SK-N-SH treated with all-trans-retinoic acid at 6 μM for 48 hours (cell line): ENCODE measurements at regions not wholly inside any gene's neighbourhood (a gene's known extent, or its start where the extent isn't known, plus 50 kb on each side); places are given as distances from the start of the nearest gene placed in this dataset.

Experiments used
- ATAC-seq: fragments of 200-7000 bp; cut with Tn5 transposase; 3 replicates; pipeline ENCODE4 v1.9.1; 2020; ENCODE audit warnings: mild to moderate bottlenecking, moderate library complexity
- ARNTL ChIP-seq: fragments of 450-650 bp; formaldehyde crosslinking; IDR thresholded peaks from 2 replicates; pipeline ENCODE4 v1.5.0; 2020; ENCODE audit warnings: low read depth, mild to moderate bottlenecking, moderate library complexity, borderline replicate concordance
- BACH2 ChIP-seq: fragments of 250-450 bp; sonication (Bioruptor Pico); IDR thresholded peaks from 2 replicates; pipeline ENCODE4 v1.9.0; 2021; ENCODE audit warnings: mild to moderate bottlenecking, borderline replicate concordance
- CSDC2 ChIP-seq: fragments of 250-450 bp; sonication (Bioruptor Pico); IDR thresholded peaks from 2 replicates; pipeline ENCODE4 v1.5.0; 2020; ENCODE audit warnings: mild to moderate bottlenecking, moderate library complexity
- CSRNP3 ChIP-seq: fragments of 250-450 bp; sonication (Bioruptor Pico); IDR thresholded peaks from 2 replicates; pipeline ENCODE4 v1.5.1; 2021; ENCODE audit warnings: mild to moderate bottlenecking, moderate library complexity
- ESRRG ChIP-seq: fragments of 250-450 bp; sonication (Bioruptor Pico); IDR thresholded peaks from 2 replicates; pipeline ENCODE4 v1.6.1; 2021; ENCODE audit warnings: mild to moderate bottlenecking
- ISL1 ChIP-seq: fragments of 250-450 bp; sonication (Bioruptor Pico); IDR thresholded peaks from 2 replicates; pipeline ENCODE4 v2.1.2; 2022; ENCODE audit warnings: mild to moderate bottlenecking, moderate library complexity
- PATZ1 ChIP-seq: fragments of 250-450 bp; sonication (Bioruptor Pico); IDR thresholded peaks from 2 replicates; pipeline ENCODE4 v1.8.0; 2020; ENCODE audit warnings: mild to moderate bottlenecking, moderate library complexity, borderline replicate concordance
- PPARA ChIP-seq: fragments of 250-450 bp; sonication (Bioruptor Pico); IDR thresholded peaks from 2 replicates; pipeline ENCODE4 v1.5.0; 2020; ENCODE audit warnings: mild to moderate bottlenecking, borderline replicate concordance
- SNAI2 ChIP-seq: fragments of 250-450 bp; sonication (Bioruptor Pico); IDR thresholded peaks from 2 replicates; pipeline ENCODE4 v1.5.0; 2020; ENCODE audit warnings: mild to moderate bottlenecking, moderate library complexity
- TCF4 ChIP-seq: fragments of 250-450 bp; sonication (Bioruptor Pico); IDR thresholded peaks from 2 replicates; pipeline ENCODE4 v1.8.0; 2021; ENCODE audit warnings: mild to moderate bottlenecking, moderate library complexity, borderline replicate concordance
- TOX ChIP-seq: fragments of 250-450 bp; sonication (Bioruptor Pico); IDR thresholded peaks from 2 replicates; pipeline ENCODE4 v1.8.0; 2021; ENCODE audit warnings: mild to moderate bottlenecking, moderate library complexity, borderline replicate concordance
- ZC3H10 ChIP-seq: fragments of 250-450 bp; sonication (Bioruptor Pico); IDR thresholded peaks from 2 replicates; pipeline ENCODE4 v1.5.1; 2021; ENCODE audit warnings: mild to moderate bottlenecking, moderate library complexity
- ZFP3 ChIP-seq: fragments of 250-450 bp; sonication (Bioruptor Pico); IDR thresholded peaks from 2 replicates; pipeline ENCODE4 v1.5.0; 2020; ENCODE audit warnings: mild to moderate bottlenecking, moderate library complexity
- ZFP30 ChIP-seq: fragments of 450-650 bp; formaldehyde crosslinking; IDR thresholded peaks from 2 replicates; pipeline ENCODE4 v1.5.0; 2022; ENCODE audit warnings: mild to moderate bottlenecking, moderate library complexity
- ZNF70 ChIP-seq: fragments of 450-650 bp; formaldehyde crosslinking; IDR thresholded peaks from 2 replicates; pipeline ENCODE4 v1.5.0; 2020; ENCODE audit warnings: mild to moderate bottlenecking, moderate library complexity
- ZNF8 ChIP-seq: fragments of 450-650 bp; formaldehyde crosslinking; IDR thresholded peaks from 2 replicates; pipeline ENCODE4 v1.5.0; 2020; ENCODE audit warnings: mild to moderate bottlenecking, moderate library complexity
- TF ChIP-seq, protein P1 (sequence below): fragments of 250-450 bp; sonication (Bioruptor Pico); IDR thresholded peaks from 2 replicates; pipeline ENCODE4 v1.5.0; 2020; ENCODE audit warnings: mild to moderate bottlenecking, moderate library complexity
- TF ChIP-seq, protein P2 (sequence below): fragments of 250-450 bp; sonication (Bioruptor Pico); IDR thresholded peaks from 2 replicates; pipeline ENCODE4 v1.8.0; 2021; ENCODE audit warnings: low read depth, mild to moderate bottlenecking, moderate library complexity, borderline replicate concordance
- TF ChIP-seq, protein P3 (sequence below): fragments of 250-450 bp; sonication (Bioruptor Pico); IDR thresholded peaks from 2 replicates; pipeline ENCODE4 v1.5.1; 2020; ENCODE audit warnings: low read depth, mild to moderate bottlenecking, moderate library complexity

DNA sequence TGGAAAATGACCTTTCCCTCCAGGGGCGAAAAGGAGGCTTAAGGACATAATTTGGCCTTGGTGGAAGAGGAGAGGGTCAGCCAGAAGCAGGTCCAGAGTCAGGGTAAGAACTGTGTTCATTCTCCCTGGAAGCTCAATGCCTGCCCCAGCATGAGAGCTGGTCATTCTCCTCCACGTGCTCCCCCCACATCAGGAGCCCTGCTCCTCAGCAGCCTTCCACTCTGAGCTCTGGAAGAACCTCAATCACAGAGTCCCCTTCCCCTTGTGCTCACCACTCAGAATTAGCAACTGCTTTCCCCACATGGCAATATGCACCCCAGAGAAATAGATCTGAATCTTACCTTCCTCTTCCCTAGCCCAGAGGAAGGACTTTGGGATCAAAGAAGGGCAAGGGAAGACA lies 115.4 kb downstream of the TMEM200C start:
- TF ChIP-seq PPARA (CRISPR knock-in tag), result no peak
- no peak for TF ChIP-seq ZC3H10 (CRISPR knock-in tag)
- TF ChIP-seq ARNTL, result no peak
- TF ChIP-seq CSRNP3 (CRISPR knock-in tag), result no peak
- TF ChIP-seq, protein P1, sequence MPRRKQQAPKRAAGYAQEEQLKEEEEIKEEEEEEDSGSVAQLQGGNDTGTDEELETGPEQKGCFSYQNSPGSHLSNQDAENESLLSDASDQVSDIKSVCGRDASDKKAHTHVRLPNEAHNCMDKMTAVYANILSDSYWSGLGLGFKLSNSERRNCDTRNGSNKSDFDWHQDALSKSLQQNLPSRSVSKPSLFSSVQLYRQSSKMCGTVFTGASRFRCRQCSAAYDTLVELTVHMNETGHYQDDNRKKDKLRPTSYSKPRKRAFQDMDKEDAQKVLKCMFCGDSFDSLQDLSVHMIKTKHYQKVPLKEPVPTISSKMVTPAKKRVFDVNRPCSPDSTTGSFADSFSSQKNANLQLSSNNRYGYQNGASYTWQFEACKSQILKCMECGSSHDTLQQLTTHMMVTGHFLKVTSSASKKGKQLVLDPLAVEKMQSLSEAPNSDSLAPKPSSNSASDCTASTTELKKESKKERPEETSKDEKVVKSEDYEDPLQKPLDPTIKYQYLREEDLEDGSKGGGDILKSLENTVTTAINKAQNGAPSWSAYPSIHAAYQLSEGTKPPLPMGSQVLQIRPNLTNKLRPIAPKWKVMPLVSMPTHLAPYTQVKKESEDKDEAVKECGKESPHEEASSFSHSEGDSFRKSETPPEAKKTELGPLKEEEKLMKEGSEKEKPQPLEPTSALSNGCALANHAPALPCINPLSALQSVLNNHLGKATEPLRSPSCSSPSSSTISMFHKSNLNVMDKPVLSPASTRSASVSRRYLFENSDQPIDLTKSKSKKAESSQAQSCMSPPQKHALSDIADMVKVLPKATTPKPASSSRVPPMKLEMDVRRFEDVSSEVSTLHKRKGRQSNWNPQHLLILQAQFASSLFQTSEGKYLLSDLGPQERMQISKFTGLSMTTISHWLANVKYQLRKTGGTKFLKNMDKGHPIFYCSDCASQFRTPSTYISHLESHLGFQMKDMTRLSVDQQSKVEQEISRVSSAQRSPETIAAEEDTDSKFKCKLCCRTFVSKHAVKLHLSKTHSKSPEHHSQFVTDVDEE (CRISPR knock-in tag), result no peak
- TF ChIP-seq ZNF8 (CRISPR knock-in tag), result no peak
- TF ChIP-seq ISL1 (CRISPR knock-in tag), result no peak
- ATAC-seq, result no peak

GRCh38 chr18:5772306-5773105 lies 122.8 kb downstream of the TMEM200C start:
- TF ChIP-seq ZC3H10 (CRISPR knock-in tag), result no peak
- TF ChIP-seq CSDC2 (CRISPR knock-in tag), result no peak
- no peak for TF ChIP-seq ESRRG
- TF ChIP-seq, protein P1 (CRISPR knock-in tag), result no peak
- TF ChIP-seq ZNF70 (CRISPR knock-in tag), result no peak
- TF ChIP-seq SNAI2 (CRISPR knock-in tag), result no peak
- TF ChIP-seq ZFP3 (CRISPR knock-in tag), result no peak
- TF ChIP-seq BACH2 (CRISPR knock-in tag), result no peak
- no peak for TF ChIP-seq ISL1 (CRISPR knock-in tag)
- no peak for TF ChIP-seq ZNF8 (CRISPR knock-in tag)
- TF ChIP-seq TOX (CRISPR knock-in tag), result no peak
- ATAC-seq, result no peak

GRCh38 chr18:5771343-5771742 lies 124.0 kb downstream of the TMEM200C start:
- no peak for ATAC-seq
- TF ChIP-seq ZNF8 (CRISPR knock-in tag) (no peak), ZNF70 (CRISPR knock-in tag) (no peak), CSRNP3 (CRISPR knock-in tag) (no peak), SNAI2 (CRISPR knock-in tag) (no peak)

DNA sequence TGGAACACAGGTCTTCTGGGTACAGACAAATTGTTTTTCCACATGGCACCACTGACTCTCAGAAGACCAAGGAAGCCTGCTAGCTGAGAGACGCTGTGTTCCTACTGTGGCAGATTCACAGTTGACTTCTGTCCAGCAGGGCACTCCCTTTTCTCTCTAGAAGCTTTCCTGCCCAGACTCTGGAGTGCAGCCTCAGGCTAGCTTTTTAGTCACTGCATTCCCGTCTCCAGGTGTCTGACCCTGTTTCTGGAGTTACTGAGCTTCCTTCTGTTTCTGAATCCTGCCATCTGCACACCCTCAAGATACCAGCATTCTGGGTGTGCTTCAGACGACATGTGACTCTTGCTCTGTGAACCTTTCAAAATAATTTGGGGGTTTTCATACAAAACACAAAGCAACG lies 125.1 kb downstream of the TMEM200C start:
- no peak for ATAC-seq
- TF ChIP-seq, protein P2, sequence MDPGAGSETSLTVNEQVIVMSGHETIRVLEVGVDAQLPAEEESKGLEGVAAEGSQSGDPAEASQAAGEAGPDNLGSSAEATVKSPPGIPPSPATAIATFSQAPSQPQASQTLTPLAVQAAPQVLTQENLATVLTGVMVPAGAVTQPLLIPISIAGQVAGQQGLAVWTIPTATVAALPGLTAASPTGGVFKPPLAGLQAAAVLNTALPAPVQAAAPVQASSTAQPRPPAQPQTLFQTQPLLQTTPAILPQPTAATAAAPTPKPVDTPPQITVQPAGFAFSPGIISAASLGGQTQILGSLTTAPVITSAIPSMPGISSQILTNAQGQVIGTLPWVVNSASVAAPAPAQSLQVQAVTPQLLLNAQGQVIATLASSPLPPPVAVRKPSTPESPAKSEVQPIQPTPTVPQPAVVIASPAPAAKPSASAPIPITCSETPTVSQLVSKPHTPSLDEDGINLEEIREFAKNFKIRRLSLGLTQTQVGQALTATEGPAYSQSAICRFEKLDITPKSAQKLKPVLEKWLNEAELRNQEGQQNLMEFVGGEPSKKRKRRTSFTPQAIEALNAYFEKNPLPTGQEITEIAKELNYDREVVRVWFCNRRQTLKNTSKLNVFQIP (CRISPR knock-in tag), result no peak
- TF ChIP-seq, protein P3, sequence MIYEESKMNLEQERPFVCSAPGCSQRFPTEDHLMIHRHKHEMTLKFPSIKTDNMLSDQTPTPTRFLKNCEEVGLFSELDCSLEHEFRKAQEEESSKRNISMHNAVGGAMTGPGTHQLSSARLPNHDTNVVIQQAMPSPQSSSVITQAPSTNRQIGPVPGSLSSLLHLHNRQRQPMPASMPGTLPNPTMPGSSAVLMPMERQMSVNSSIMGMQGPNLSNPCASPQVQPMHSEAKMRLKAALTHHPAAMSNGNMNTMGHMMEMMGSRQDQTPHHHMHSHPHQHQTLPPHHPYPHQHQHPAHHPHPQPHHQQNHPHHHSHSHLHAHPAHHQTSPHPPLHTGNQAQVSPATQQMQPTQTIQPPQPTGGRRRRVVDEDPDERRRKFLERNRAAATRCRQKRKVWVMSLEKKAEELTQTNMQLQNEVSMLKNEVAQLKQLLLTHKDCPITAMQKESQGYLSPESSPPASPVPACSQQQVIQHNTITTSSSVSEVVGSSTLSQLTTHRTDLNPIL (CRISPR knock-in tag), result no peak
- no peak for TF ChIP-seq ZFP30 (CRISPR knock-in tag)
- TF ChIP-seq ZNF8 (CRISPR knock-in tag), result no peak
- TF ChIP-seq PATZ1 (CRISPR knock-in tag), result no peak
- TF ChIP-seq TCF4 (CRISPR knock-in tag), result no peak
